Left ventricle myocardium inferior (tissue), 1 donor: ENCODE measurements at regions not wholly inside any gene's neighbourhood (a gene's known extent, or its start where the extent isn't known, plus 50 kb on each side); places are given as distances from the start of the nearest gene placed in this dataset.
A peak's percentile ranks its signal among the peaks of the same experiment; 100 is the strongest.

Experiments
- DNase-seq: peaks from one replicate; pipeline ENCODE4 v3.0.0-alpha.2; 2020
- H3K27ac ChIP-seq: fragments of 200-600 bp; replicated peaks from 2 replicates; pipeline ENCODE4 v1.8.0; 2021
- H3K27me3 ChIP-seq: fragments of 200-600 bp; 2 replicates; pipeline ENCODE4 v1.8.0; 2021; ENCODE audit warnings: low read depth
- H3K36me3 ChIP-seq: fragments of 200-600 bp; 2 replicates; pipeline ENCODE4 v1.8.0; 2021
- H3K4me1 ChIP-seq: fragments of 200-600 bp; 2 replicates; pipeline ENCODE4 v1.8.0; 2021
- H3K4me3 ChIP-seq: fragments of 200-600 bp; 2 replicates; pipeline ENCODE4 v1.8.0; 2021; ENCODE audit warnings: mild to moderate bottlenecking, moderate library complexity
- H3K9me3 ChIP-seq: fragments of 200-600 bp; replicated peaks from 2 replicates; pipeline ENCODE4 v1.8.0; 2021
- intact Hi-C: fragments of 100-400 bp; cut with micrococcal nuclease; formaldehyde crosslinking; loops from one replicate; pipeline ENCODE4 v1.11.0; 2022
- TF ChIP-seq, protein P1 (sequence below): fragments of 200-600 bp; IDR thresholded peaks from 2 replicates; pipeline ENCODE4 v1.8.0; 2021; ENCODE audit warnings: antibody characterized with exemption, mild to moderate bottlenecking, borderline replicate concordance
- donor health status: DM: no; HTN: yes; CAD: no; lungs with severe emphysema.

GRCh38 chr15:69587723-69588426 lies 135.3 kb downstream of the RPLP1 start:
- no peak for DNase-seq
- TF ChIP-seq, protein P1, sequence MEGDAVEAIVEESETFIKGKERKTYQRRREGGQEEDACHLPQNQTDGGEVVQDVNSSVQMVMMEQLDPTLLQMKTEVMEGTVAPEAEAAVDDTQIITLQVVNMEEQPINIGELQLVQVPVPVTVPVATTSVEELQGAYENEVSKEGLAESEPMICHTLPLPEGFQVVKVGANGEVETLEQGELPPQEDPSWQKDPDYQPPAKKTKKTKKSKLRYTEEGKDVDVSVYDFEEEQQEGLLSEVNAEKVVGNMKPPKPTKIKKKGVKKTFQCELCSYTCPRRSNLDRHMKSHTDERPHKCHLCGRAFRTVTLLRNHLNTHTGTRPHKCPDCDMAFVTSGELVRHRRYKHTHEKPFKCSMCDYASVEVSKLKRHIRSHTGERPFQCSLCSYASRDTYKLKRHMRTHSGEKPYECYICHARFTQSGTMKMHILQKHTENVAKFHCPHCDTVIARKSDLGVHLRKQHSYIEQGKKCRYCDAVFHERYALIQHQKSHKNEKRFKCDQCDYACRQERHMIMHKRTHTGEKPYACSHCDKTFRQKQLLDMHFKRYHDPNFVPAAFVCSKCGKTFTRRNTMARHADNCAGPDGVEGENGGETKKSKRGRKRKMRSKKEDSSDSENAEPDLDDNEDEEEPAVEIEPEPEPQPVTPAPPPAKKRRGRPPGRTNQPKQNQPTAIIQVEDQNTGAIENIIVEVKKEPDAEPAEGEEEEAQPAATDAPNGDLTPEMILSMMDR = no peak
- H3K4me3 ChIP-seq = no peak overlapping the region
- peaks cover 11% of the 10 kb centered on the region for H3K4me1 ChIP-seq
- intact Hi-C loops = no loop called here
- no peaks in the 10 kb centered on the region for H3K27me3 ChIP-seq
- H3K9me3 ChIP-seq = no peaks in the 10 kb centered on the region
- H3K27ac ChIP-seq = peak overlapping the region; percentile 30
- H3K36me3 ChIP-seq = no peaks in the 10 kb centered on the region

DNA sequence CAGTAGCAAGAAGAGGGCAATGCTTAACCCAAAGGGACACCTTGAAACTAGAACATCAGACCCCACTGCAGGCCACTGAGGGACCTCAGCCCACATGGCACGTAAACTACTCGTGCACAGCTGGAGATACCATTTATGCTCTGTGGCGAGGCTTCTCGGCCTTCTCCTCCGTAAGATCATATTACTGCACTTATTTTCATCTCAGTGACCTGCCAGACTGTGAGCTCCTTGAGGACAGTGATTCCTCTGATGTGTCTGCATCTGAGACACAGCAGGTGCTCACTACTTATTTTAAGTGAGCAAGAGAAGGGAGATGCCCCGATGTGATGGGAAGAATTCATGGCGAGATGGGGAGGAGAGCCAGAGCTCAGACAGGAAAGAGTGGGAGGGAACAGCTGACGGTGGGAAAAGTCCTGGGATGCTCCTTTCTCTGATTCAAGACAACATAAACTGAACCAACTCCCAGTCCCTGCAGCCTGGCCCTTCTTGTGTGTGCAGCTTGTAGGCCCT lies 137.6 kb downstream of the RPLP1 start:
- intact Hi-C loops = no loop called here
- no peak overlapping the region for H3K27ac ChIP-seq
- no peak overlapping the region for H3K4me3 ChIP-seq
- no peak for DNase-seq
- no peaks in the 10 kb centered on the region for H3K9me3 ChIP-seq
- TF ChIP-seq, protein P1 = no peak
- H3K27me3 ChIP-seq = no peaks in the 10 kb centered on the region
- H3K4me1 ChIP-seq = peaks cover 29% of the 10 kb centered on the region
- H3K36me3 ChIP-seq = no peaks in the 10 kb centered on the region

GRCh38 chr15:69590932-69591524 lies 138.4 kb downstream of the RPLP1 start:
- no peak overlapping the region for H3K4me3 ChIP-seq
- TF ChIP-seq, protein P1 = no peak
- H3K27ac ChIP-seq = no peak overlapping the region
- peaks cover 36% of the 10 kb centered on the region for H3K4me1 ChIP-seq
- DNase-seq = no peak
- H3K36me3 ChIP-seq = no peaks in the 10 kb centered on the region
- intact Hi-C loops = no loop called here
- H3K9me3 ChIP-seq = no peaks in the 10 kb centered on the region
- no peaks in the 10 kb centered on the region for H3K27me3 ChIP-seq

DNA sequence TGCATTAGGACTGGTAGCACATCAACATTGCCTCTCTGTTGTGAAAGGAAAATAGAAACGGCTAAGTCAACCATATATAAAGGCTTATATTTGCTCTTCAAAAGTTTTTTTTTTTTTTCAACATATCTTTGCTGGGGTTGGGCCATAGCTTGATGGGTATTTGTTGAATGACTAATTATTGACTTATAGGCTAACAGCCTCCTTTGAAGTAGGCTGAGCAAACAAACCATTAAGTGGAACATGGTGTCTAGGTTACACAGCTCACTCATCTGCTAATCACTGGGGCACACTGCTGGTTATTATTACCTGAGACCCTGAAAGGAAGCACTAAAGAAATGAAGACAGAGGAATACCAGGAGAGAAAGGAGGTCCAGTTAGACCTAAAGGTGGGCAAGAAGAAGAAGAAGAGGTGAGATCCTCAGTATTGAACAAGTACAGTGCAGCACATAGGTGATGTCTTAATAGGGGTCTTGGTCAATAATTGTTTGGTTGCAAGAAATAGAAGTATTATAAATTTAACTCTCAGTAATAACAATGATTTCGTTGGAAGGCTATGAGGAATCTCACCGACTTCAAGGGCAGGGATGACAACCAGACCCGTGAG lies 139.4 kb downstream of the RPLP1 start:
- Histone ChIP-seq H3K36me3 (no peaks in the 10 kb centered on the region), H3K4me1 (peaks cover 44% of the 10 kb centered on the region), H3K9me3 (no peaks in the 10 kb centered on the region), H3K27ac (no peak overlapping the region), H3K27me3 (no peaks in the 10 kb centered on the region), H3K4me3 (no peak overlapping the region)
- DNase-seq = no peak
- intact Hi-C loops = no loop called here
- TF ChIP-seq, protein P1 = no peak

DNA sequence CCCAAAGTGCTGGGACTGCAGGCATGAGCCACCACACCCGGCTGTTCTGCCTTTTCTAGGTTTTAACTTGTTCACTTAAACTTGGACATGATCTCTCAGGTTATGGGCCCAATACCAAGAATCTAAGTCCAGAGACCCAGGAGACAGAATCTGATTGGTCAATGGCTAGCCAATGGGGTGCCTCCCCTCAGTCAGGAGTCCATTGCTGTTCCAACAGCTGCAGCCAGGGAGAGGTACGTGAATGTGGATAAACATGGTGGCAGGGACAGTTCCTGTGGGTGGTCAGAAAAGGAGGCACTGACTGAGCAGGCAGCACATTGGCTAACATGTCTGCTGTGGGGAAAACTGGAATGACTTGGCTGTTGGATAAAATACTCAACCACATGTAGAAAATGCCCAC lies 140.3 kb downstream of the RPLP1 start:
- no peaks in the 10 kb centered on the region for H3K9me3 ChIP-seq
- DNase-seq = no peak
- intact Hi-C loops = no loop called here
- peaks cover 6% of the 10 kb centered on the region for H3K27me3 ChIP-seq
- no peak overlapping the region for H3K27ac ChIP-seq
- no peak overlapping the region for H3K4me3 ChIP-seq
- TF ChIP-seq, protein P1 = no peak
- no peaks in the 10 kb centered on the region for H3K36me3 ChIP-seq
- peaks cover 36% of the 10 kb centered on the region for H3K4me1 ChIP-seq
